ENCODE measurements at regions not wholly inside any gene's neighbourhood (a gene's known extent, or its start where the extent isn't known, plus 50 kb on each side); places are given as distances from the start of the nearest gene placed in this dataset.

DNA sequence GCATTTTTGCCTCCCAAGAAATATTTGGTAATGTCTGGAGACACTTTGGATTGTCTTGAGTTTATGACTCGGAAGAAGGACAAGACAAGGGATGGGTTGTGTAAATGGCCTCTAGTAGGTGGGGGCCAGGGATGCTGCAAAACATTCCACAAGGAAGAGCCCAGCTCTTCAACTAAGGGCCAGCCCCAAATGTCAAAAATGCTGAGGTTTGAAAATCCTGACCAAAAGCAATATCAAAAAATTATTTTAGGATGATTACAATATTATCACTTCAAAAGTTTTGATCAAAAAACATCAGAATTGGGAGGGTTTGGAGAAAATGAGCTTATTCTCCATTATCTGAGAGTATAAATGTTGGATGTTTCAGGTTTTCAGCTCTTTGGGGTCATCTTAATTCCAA lies 248.9 kb upstream of the SLC24A2 start:
- no peak for DNase-seq

DNA sequence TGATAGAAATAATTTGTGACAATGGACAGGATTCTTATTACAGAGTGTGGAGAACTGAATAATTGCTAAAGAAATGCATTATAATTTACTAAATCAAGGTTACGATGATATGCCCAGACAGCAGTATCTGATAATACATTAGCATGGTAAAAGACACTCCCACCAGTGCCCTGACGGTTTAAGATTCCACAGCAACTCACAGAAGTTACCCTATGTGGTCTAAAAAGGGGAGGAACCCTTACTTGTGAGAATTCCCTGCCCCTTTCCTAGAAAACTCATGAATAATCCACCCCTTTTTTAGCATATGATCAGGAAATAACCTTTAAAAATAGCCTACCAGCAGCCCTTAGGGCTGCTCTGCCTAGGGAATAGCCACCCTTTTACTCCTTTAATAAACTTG lies 244.7 kb upstream of the SLC24A2 start:
- no peak for DNase-seq

DNA sequence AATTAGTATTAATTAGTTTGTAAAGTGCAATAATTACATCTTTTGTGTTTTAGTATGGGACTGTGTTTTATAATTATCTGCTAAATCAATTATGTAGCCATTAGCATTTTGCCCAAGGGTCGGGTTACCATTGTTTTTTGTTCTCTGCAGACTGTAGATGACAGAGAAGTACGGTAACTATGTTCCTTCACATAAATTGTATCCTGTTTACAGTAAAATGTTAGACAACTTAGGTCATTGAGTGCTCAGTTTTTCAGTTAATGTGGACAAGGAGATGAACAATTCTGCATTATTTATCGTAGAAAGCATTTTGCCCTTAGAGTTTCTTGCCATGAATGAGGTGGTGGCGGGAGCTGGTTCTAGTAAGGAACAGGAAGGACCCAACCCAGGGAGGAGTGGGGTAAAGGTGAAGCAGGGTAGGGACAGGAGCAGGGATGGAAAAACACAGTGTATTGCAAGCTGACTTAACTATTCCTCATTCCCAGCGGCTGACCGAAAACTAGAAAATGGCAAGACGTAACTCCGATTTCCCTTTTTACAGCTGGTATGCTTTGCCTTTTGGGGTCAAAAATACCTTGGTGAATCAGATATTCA lies 243.7 kb upstream of the SLC24A2 start:
- no peak for DNase-seq

DNA sequence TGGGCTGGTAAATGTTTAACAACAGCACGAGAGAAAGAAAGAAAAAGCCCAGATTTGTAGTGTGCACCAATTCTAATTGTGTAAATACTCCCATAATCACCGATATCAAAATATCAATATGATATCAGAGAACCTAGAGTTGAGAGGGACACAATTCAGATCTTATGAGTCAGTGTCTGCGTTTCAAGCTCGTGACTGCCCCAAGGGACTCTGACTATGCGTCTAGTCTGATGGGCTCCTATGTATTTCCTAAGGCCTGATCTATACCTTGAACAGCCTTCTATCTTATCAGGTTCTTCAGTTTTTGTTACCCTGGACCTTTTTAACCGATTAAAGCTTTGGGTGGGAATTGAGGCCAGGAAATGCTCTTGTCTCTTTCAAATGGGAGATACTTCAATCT lies 243.0 kb upstream of the SLC24A2 start:
- no peak for DNase-seq

DNA sequence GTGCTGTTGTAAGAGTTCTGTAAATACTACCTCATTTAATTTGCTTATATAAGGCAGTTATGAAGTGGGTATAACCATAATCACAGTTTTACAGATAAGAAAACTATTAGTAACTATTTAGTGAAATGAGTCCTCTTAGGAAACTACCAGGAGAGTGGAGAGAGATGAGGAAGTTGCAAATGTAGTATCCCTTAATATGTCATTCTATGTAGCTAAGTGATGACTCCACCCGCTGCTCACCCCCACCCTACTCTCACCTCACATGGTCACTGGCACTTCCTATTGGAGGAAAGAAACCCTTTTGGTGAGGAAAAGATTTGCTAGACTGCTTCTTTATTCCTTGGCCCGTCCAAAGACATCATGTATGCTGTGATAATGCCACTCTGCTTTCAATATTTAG lies 241.8 kb upstream of the SLC24A2 start:
- DNase-seq = no peak

DNA sequence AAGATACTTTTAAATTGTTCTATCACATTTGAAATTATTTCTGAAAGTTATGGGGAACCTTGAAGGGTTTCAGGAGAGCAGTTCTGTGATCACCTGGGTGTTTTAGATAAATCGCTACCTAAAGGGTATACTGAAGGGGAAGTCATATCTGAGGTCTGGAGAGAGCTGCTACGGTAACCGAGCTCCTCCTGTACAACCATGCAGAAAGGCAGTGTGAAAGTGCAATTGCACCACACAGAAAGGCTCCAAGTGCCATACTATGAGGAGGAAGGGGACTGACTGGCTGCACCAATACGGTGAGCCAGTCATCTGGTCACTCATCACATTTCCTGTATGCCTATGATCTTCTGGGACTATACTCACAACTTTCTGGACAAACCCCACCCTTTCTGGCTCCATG lies 241.4 kb upstream of the SLC24A2 start:
- DNase-seq = no peak

DNA sequence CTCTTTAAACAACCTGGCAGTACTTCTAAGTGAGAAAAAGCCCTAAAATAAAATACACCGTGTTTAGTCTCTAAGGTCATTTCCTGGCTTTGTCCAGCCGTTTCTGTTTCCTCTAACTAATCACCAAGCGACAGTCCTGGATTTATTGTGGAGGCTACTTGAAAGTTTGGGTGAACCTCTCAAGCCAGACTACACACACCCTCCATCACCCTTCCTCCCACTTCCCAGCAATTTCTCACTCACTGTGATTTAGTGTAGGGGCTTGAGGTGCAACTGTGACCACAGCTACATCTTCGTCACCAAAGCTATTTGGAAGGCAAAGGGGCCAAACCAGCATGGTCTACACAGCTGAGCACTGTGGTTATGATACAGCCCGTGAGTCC lies 240.0 kb upstream of the SLC24A2 start:
- DNase-seq = no peak

DNA sequence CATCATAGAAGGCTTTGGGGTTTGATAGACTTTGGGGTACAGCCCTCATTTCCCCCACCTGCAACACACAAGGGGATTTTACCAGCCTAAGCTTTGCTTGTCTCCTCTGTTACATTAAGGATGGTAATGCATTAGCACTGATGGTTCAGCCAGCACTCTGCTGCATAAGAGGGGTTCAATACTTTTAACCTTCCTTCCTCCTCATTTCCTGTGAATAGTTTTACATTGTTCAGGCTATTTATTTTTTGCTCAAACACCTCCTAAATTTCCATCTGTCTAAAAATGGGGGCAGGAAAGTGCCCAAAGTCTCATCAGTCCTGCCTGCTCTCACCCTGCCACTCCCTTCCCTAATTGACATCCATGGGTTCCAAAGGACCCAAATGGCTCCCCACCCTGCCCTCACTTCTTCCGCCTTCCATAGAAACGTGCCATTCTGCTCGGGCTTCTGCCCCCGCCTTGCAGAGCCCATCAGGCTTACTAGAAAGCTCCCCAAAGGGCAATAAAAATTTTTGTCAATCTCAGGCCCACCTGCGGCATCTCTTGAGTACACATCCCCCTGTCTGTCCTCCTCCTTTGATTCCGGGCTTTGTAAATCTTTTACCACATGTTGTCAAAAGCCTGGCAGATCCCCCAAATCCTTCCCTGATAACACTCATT lies 239.5 kb upstream of the SLC24A2 start:
- no peak for DNase-seq

DNA sequence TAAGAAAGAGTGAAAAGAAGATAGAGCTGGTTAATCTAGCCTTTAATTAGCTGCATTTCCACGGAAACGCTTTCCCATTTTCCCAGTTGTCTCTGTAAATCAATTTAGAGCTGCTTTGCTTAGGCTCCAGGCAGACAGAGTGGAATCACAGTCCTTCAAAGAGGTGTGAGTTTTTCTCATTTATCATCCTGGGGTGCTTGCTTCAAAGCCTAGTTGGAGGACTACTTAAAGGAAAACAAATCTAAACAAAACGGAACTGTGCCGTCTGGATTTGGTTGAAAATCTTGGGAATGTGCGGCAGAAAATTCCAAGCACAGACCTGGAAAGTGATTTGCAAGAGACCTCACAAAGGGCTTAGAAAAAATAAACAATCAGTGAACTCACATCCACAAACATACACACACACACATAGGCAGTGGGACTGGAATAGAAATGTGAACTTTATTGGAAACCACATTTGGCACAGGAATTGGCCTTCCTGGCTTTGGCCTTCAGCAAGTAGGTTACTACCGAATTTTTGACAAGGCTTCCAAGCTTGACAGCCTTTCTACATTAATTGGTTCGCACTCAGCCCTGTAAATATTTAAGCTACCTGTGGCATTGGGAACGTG lies 235.2 kb upstream of the SLC24A2 start:
- peak; percentile 32 to 36 for DNase-seq

DNA sequence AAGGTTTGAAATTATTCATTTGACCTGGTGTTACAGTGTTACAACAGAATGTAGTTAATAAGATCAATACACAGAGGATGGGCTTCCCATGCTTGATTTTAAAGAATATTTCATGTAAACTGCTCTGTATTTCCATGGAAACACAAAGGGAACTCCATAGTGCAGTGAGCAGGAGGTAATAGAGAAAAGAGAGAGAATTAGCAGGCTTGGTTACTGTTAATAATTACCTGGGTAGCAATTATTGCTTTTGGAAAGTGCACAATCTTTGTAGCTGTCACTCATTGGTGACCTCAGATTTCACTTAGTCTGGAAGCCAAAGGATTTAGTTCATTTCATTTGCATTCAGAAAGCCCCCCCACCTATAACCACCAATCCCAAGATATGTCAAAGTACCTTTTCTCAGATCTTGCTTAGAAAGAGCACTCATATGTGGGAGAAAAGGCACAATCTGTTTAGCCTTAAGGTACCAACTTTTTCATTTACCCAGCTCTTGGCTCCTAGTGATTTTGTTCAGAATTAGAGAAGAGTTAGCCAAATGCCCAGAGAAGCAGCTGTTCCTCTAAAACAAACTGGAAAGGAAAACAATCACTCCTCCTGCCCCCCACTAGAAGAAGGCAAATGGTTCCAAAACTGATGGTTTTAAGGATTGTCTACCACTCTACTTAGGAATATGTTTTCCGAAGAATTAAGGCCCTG lies 234.5 kb upstream of the SLC24A2 start:
- peak; percentile 31 to 61 for DNase-seq

DNA sequence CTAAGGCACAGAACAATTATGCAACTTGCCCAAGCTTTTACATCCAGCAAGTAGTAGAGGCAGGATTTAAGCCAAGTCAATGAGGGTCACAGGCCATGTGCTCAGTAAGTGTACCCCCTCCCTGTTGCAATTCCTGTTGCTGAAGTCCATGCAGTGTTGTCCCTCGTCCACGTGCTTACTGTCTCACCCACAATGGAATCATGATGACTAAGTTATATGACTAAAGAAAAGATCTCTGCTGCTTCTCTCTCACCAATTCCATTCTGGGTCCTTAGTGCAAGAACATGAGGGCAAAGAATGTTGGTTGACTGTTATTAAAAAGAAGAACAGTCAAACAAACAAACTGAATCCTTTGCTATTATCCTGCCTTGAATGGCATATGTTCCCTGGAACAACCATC lies 233.6 kb upstream of the SLC24A2 start:
- DNase-seq = no peak

DNA sequence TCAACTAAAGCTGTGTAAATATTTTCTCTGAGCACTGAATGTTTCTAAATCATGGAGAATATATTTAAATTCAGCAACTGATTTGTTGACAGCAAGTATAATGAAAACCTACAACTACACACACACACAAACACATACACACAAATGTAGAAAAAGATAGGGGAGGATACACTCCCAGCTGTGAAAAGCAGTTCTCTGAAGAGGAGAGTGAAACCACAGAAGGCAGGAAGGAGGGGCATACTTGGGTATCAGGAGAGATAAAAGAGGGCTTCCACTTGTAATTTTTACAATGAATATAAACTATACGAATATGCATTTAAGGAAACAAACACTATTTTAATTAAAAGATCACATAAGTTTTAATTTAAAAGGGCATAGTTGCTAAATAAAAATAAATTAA lies 227.8 kb upstream of the SLC24A2 start:
- DNase-seq = no peak

DNA sequence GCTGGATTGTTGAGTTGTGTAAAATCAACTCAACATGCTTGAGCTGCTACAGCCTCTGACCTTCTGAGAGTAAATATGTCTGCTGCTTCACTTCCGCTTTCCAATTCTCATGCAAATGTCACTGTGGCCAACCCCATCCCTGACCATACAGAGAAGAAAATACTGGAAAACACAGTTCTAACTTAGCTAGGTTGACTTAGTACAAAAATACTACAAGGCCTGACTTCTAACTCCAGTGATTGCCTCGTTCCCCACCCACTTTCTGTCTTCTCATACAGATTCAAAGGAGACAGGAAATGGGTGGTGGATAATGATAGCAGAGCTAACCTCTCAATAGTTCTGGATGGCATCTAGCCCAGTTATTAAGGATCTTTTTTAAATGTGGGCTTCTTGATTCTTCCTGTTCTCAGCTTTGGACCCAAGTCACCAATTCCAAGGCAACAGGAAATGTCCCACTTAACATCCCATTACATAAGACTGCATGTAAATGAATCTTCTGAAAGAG lies 226.6 kb upstream of the SLC24A2 start:
- no peak for DNase-seq

DNA sequence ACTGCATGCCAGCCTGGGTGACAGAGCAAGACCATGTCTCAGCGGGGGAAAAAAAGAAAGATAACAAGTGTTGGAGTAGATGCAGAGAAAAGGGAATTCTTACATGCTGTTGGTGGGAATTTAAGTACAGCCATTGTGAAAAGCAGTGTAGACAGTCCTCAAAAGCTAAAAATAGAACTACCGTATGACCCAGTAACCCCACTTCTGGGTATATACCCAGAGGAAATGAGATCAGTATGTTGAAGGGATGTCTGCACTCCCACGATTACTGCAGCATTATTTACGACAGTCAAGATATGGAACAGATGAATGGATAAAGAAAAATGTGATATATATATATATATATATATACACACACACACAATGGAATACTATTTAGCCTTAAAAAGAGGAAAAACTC lies 225.3 kb upstream of the SLC24A2 start:
- DNase-seq = no peak

DNA sequence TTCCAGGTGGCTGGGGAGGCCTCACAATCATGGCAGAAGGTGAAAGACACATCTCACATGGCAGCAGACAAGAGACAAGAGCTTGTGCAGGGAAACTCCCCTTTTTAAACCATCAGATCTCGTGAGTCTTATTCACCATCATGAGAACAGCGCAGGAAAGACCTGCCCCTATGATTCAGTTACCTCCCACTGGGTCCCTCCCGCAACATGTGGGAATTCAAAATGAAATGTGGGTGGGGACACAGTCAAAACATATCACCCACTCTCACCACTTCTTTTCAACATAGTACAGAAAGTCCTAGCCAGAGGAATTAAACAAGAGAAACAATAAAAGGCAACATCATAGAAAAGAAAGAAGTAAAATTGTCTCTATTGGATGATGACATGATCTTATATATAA lies 223.4 kb upstream of the SLC24A2 start:
- no peak for DNase-seq

DNA sequence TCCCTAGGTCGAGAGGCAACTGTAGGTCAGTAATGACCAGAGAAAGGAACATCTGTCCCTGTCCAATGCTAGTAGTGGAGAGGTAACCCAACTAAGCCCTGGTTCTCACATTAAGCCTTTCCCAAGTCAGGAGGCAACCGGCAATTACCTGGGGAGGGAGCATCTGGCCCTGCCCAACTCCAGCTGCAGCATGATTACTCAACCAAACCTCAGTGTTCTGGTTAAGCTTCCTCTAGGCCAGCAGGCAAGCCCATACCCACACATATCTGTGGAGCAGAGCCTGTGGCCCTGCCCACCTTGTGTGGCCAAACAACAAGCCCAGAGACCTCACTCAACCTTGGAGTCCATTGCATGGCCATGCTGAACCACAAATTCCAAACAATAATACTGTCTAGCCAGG lies 220.8 kb upstream of the SLC24A2 start:
- no peak for DNase-seq

DNA sequence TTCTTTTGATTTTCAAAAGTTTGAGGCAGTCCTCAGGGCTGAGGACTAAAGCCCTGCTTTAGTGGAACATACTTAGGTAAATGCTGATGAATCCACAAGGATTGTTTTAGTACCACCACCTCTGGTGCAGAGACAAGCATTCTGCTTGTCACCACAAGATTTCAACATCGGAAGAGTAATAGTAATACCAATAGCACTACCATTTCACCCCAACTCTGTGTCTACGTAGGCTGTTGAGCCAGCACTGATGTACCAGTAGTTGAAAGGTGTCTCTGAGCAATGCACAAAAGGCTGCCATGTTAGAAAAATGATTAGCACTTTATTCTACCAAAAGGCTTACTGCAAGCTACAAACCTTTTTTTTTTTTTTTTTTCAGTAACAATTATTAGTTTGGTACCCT lies 213.2 kb upstream of the SLC24A2 start:
- no peak for DNase-seq

DNA sequence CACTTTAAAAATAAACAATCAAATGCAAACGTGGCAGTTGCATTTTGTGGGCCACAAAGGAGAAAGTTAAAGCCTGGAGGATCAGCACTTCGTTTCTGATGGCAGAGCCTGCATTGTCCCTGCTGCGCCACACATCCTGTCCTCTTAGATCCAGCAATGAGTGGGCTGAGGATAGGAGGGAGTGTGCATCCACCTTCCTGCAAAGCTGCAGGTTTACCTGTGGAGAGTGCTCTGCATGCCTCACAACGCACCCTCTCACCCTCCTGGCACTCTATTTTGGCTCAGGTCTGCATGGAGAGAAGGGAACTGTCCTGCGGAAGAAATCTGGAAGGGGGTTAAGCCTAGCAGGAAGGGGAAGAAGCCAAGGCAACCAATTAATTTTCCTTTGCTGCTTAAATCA lies 212.2 kb upstream of the SLC24A2 start:
- DNase-seq = no peak

DNA sequence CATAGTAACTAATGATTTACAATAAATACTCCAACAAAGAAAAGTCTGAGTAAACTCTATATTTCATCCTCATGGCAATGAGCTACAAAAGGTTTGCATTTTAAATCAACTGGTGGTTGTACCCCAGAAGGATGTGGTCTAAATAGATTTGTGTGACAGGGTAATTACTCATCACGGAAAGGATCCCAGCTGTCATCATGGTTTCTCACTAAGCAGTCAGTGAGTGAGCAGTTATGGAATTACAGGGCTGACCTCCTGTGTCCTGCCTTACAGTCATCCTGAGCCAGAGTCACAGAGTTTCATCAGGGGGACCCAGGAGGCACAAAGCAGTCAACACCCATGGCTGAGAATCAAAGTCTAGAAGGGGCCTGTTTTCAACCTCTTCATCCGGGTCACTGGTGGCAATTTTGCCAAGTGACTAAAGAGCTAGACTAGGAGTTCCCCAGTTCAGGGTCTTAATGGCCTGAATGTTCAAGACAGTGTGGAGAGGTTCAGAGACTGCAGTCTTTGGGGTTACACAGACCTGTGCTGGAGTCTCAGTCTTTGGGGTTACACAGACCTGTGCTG lies 210.7 kb upstream of the SLC24A2 start:
- DNase-seq = no peak

DNA sequence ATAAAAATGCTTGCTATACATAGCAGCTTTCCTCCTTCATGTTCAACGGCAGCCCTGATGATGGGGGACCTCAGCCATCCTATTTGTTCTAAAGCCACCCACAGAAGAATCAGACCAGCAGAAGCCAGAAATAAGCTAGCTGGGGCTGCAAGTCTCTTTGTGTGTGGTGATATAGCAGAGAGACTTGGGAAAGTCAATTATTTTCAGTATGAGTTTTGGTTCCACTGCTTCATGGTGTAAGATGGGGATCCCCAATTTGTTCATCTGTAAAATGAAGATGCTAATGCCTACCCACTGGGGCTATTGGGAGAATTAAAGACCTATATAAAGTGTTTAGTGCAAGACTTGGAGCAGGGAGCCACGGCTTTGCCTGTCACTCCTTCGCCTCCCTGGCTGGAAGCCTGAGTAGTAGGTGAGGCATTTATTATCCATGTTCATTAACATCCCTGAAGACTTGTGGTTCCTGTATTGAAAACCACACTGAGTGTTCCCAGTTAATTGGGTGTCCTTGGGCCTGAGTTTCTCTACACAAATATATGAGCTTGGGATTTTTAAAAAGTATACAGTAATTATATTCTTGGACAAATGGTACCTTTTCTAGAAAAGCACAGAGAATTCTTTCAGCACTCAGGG lies 210.1 kb upstream of the SLC24A2 start:
- DNase-seq = no peak

DNA sequence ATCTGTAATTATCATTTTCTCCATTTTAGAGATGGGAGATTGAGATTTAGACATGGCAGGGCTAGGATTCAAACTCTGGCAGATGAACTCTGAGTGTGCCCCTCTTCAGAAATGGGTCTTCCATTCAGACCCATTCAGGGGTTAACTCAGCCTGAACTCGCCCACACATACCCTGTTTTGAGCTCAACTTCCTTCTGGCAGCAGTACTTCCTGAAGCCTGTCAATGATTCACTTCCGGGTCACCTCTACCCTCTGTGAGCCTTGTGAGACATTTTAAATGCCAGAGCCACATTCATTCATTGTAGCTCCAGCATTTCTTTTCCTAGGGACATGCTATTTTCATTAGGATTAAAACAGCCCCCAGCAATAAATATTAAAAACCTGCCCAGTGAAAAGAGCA lies 209.3 kb upstream of the SLC24A2 start:
- DNase-seq = no peak

DNA sequence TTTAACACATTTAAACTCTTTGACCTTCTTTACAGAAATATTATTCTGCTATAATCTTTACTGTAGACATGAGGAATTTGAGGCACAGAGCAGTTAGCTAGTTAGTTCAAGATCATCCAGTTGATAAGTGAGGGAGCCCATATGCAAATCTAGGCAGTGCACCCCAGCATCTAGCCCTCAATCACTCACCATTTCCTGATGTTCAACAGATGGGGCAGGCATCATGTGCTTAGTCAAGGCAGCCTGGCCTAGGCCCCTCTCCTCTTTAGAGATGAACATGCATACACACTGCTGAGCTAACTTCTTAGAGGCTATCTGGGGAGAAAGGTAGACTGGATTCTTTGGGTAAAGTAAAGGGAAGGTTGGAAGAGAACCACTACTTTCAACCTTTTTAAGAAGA lies 206.8 kb upstream of the SLC24A2 start:
- DNase-seq = no peak

DNA sequence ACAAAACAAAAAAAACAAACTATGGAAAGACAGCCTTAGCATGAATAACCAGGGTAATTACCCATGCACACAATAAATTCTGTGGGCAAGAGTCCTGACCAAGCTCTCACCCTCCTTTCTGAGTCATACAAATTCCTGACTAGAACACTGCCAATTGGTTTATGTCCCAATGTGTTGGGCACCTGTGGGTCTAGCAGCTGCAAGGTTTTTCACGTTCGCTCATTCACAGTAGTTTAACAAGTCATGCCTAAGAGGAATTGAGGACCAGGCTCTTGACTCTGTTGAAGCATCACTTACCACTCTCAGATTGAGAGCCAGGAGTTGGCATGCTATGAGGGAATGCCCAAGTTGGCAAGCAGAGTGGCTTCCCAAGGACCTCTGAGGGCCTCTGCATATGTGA lies 205.5 kb upstream of the SLC24A2 start:
- peak; percentile 12 to 39 for DNase-seq
